HEK293 (cell line): ENCODE measurements at regions not wholly inside any gene's neighbourhood (a gene's known extent, or its start where the extent isn't known, plus 50 kb on each side); places are given as distances from the start of the nearest gene placed in this dataset.

Experiments used
- CTCF ChIA-PET: fragments of 350-600 bp; formaldehyde crosslinking; extraction: SDS; loops from one replicate; lab custom pipeline; 2021; ENCODE audit warnings: antibody characterized with exemption; lab: Yijun Ruan, JAX
- POLR2A ChIA-PET: fragments of 300-600 bp; formaldehyde crosslinking; extraction: SDS; loops from one replicate; lab custom pipeline; 2020; ENCODE audit warnings: antibody characterized with exemption, inconsistent platforms; lab: Yijun Ruan, JAX
- H3K27ac ChIP-seq: fragments of 200-500 bp; sonication (Bioruptor generic); 2 replicates; pipeline ENCODE4 v1.5.1; 2014; ENCODE audit warnings: low read depth, low read length, control low read depth, inconsistent platforms; ENCODE audit errors: extremely low read depth
- H3K36me3 ChIP-seq, 2 experiments: fragments of 200-500 bp in 1 of 2; sonication (Bioruptor generic) in 1 of 2; 1 replicate in 1 of 2; 2 replicates in 1 of 2; pipeline ENCODE4 v1.5.1; 2014 to 2017; ENCODE audit warnings: inconsistent platforms in 2 of 2, low read length in 2 of 2; ENCODE audit not compliant: control insufficient read depth in 2 of 2, insufficient read depth in 1 of 2
- H3K4me1 ChIP-seq: fragments of 200-500 bp; sonication (Bioruptor generic); 2 replicates; pipeline ENCODE4 v1.5.1; 2014; ENCODE audit warnings: mild to moderate bottlenecking, low read length, inconsistent platforms; ENCODE audit not compliant: control insufficient read depth, insufficient read depth
- H3K4me3 ChIP-seq: 2 replicates; pipeline ENCODE4 v1.5.1; 2011; ENCODE audit warnings: low read depth, mild to moderate bottlenecking, control low read depth, low read length, moderate library complexity
- H3K9me3 ChIP-seq: fragments of 200-500 bp; sonication (Bioruptor generic); 2 replicates; pipeline ENCODE4 v1.5.1; 2014; ENCODE audit warnings: low read depth, low read length, inconsistent platforms; ENCODE audit not compliant: control insufficient read depth, insufficient read depth
- ELK4 ChIP-seq: IDR thresholded peaks from 2 replicates; pipeline ENCODE4 v1.6.1; 2011; ENCODE audit warnings: mild to moderate bottlenecking, low read depth, low read length, borderline replicate concordance
- HIC1 ChIP-seq: fragments of 450-650 bp; formaldehyde crosslinking; IDR thresholded peaks from 2 replicates; pipeline ENCODE4 v1.5.1; 2016; ENCODE audit warnings: missing biosample characterization, missing genetic modification characterization
- HOXA7 ChIP-seq: sonication (generic); formaldehyde crosslinking; IDR thresholded peaks from 2 replicates; pipeline ENCODE4 v1.8.1; 2022; ENCODE audit warnings: missing genetic modification reagents, borderline replicate concordance
- INSM2 ChIP-seq: fragments of 450-650 bp; formaldehyde crosslinking; IDR thresholded peaks from 2 replicates; pipeline ENCODE4 v1.5.1; 2016; ENCODE audit warnings: missing biosample characterization, missing genetic modification characterization
- PATZ1 ChIP-seq: fragments of 450-650 bp; formaldehyde crosslinking; IDR thresholded peaks from 2 replicates; pipeline ENCODE4 v1.5.1; 2016; ENCODE audit warnings: missing biosample characterization, missing genetic modification characterization
- PRDM1 ChIP-seq: fragments of 450-650 bp; formaldehyde crosslinking; IDR thresholded peaks from 2 replicates; pipeline ENCODE4; 2016; ENCODE audit warnings: missing biosample characterization, missing genetic modification characterization
- REPIN1 ChIP-seq: fragments of 450-650 bp; formaldehyde crosslinking; IDR thresholded peaks from 2 replicates; pipeline ENCODE4 v1.5.1; 2017; ENCODE audit warnings: missing biosample characterization, missing genetic modification characterization, low read depth
- ZBTB20 ChIP-seq: fragments of 450-650 bp; formaldehyde crosslinking; IDR thresholded peaks from 2 replicates; pipeline ENCODE4 v1.5.1; 2016; ENCODE audit warnings: missing biosample characterization, missing genetic modification characterization
- ZNF112 ChIP-seq: fragments of 450-650 bp; formaldehyde crosslinking; IDR thresholded peaks from 2 replicates; pipeline ENCODE4 v1.5.0; 2017; ENCODE audit warnings: missing biosample characterization, missing genetic modification characterization
- ZNF114 ChIP-seq: fragments of 450-650 bp; formaldehyde crosslinking; IDR thresholded peaks from 2 replicates; pipeline ENCODE4 v1.5.0; 2017; ENCODE audit warnings: missing biosample characterization, missing genetic modification characterization
- ZNF138 ChIP-seq: fragments of 450-650 bp; formaldehyde crosslinking; IDR thresholded peaks from 2 replicates; pipeline ENCODE4 v1.5.1; 2016; ENCODE audit warnings: missing biosample characterization, missing genetic modification characterization, borderline replicate concordance
- ZNF239 ChIP-seq: fragments of 450-650 bp; formaldehyde crosslinking; IDR thresholded peaks from 2 replicates; pipeline ENCODE4 v1.5.1; 2016; ENCODE audit warnings: missing biosample characterization, missing genetic modification characterization
- ZNF266 ChIP-seq: fragments of 450-650 bp; formaldehyde crosslinking; IDR thresholded peaks from 2 replicates; pipeline ENCODE4 v1.5.1; 2016; ENCODE audit warnings: missing biosample characterization, missing genetic modification characterization, low read depth
- ZNF280C ChIP-seq: fragments of 450-650 bp; formaldehyde crosslinking; IDR thresholded peaks from 2 replicates; pipeline ENCODE4 v1.5.1; 2016; ENCODE audit warnings: missing biosample characterization, missing genetic modification characterization
- ZNF37A ChIP-seq: fragments of 450-650 bp; IDR thresholded peaks from 2 replicates; pipeline ENCODE4 v1.5.1; 2018; ENCODE audit warnings: missing biosample characterization, missing genetic modification characterization
- ZNF423 ChIP-seq: fragments of 450-650 bp; formaldehyde crosslinking; IDR thresholded peaks from 2 replicates; pipeline ENCODE4 v1.5.1; 2016; ENCODE audit warnings: missing biosample characterization, missing genetic modification characterization
- ZNF529 ChIP-seq: fragments of 450-650 bp; formaldehyde crosslinking; IDR thresholded peaks from 2 replicates; pipeline ENCODE4 v1.5.1; 2017; ENCODE audit warnings: missing genetic modification characterization, missing biosample characterization; ENCODE audit not compliant: insufficient replicate concordance
- ZNF544 ChIP-seq: fragments of 450-650 bp; formaldehyde crosslinking; IDR thresholded peaks from 2 replicates; pipeline ENCODE4 v1.5.0; 2017; ENCODE audit warnings: missing biosample characterization, missing genetic modification characterization
- ZNF585B ChIP-seq: fragments of 450-650 bp; formaldehyde crosslinking; IDR thresholded peaks from 2 replicates; pipeline ENCODE4 v1.5.1; 2016; ENCODE audit warnings: missing biosample characterization, missing genetic modification characterization
- ZNF626 ChIP-seq: fragments of 450-650 bp; sonication (Bioruptor Pico); formaldehyde crosslinking; IDR thresholded peaks from 2 replicates; pipeline ENCODE4 v1.5.1; 2018; ENCODE audit warnings: missing biosample characterization, missing genetic modification characterization, inconsistent platforms
- ZNF664 ChIP-seq: fragments of 450-650 bp; formaldehyde crosslinking; IDR thresholded peaks from 2 replicates; pipeline ENCODE4 v1.5.1; 2016; ENCODE audit warnings: missing biosample characterization, missing genetic modification characterization
- ZNF670 ChIP-seq: fragments of 450-650 bp; formaldehyde crosslinking; IDR thresholded peaks from 2 replicates; pipeline ENCODE4 v1.5.1; 2016; ENCODE audit warnings: missing biosample characterization, missing genetic modification characterization, low read depth
- ZNF692 ChIP-seq: fragments of 450-650 bp; formaldehyde crosslinking; IDR thresholded peaks from 2 replicates; pipeline ENCODE4 v1.5.1; 2016; ENCODE audit warnings: missing biosample characterization, missing genetic modification characterization
- ZNF76 ChIP-seq: fragments of 450-650 bp; formaldehyde crosslinking; IDR thresholded peaks from 2 replicates; pipeline ENCODE4; 2016; ENCODE audit warnings: low read depth, missing biosample characterization, missing genetic modification characterization, borderline replicate concordance
- ZNF792 ChIP-seq: fragments of 450-650 bp; formaldehyde crosslinking; IDR thresholded peaks from 2 replicates; pipeline ENCODE4 v1.5.1; 2016; ENCODE audit warnings: missing biosample characterization, missing genetic modification characterization
- ZSCAN30 ChIP-seq: fragments of 450-650 bp; IDR thresholded peaks from 2 replicates; pipeline ENCODE4 v1.5.1; 2018; ENCODE audit warnings: missing biosample characterization, mild to moderate bottlenecking, missing genetic modification characterization, moderate library complexity

- H3K9me3 ChIP-seq = no peaks in the 10 kb centered on the region
Observed at GRCh38 chr4:120613778-120614177, 308.7 kb downstream of the PRDM5 start.

GRCh38 chr4:120611092-120611491 lies 311.4 kb downstream of the PRDM5 start:
- Histone ChIP-seq H3K4me1 (no peaks in the 10 kb centered on the region), H3K36me3 (no peaks in the 10 kb centered on the region), H3K27ac (no peak overlapping the region), H3K4me3 (no peak overlapping the region), H3K9me3 (no peaks in the 10 kb centered on the region)
- ChIA-PET CTCF (no interaction called here), POLR2A (no interaction called here)
- TF ChIP-seq ZNF112 (no peak), ZNF626 (no peak), ZNF280C (no peak), ZNF585B (tag by site-specific recombination) (no peak), PATZ1 (tag by site-specific recombination) (no peak), ZNF37A (tag by site-specific recombination) (no peak), ZNF544 (no peak), ZBTB20 (no peak), INSM2 (tag by site-specific recombination) (no peak), ZNF76 (tag by site-specific recombination) (no peak), ZSCAN30 (tag by site-specific recombination) (no peak), HIC1 (tag by site-specific recombination) (no peak), REPIN1 (tag by site-specific recombination) (no peak), ZNF239 (no peak), HOXA7 (CRISPR knock-in tag) (no peak), ZNF266 (tag by site-specific recombination) (no peak), ZNF692 (tag by site-specific recombination) (no peak), ZNF670 (no peak)

More at GRCh38 chr4:120613778-120614177, 308.7 kb downstream of the PRDM5 start:
- no peaks in the 10 kb centered on the region for H3K4me1 ChIP-seq
- no peaks in the 10 kb centered on the region for H3K36me3 ChIP-seq
- CTCF ChIA-PET = no interaction called here
- TF ChIP-seq PRDM1 (tag by site-specific recombination) (no peak), ZNF792 (tag by site-specific recombination) (no peak), ELK4 (no peak), ZNF529 (tag by site-specific recombination) (no peak), ZNF114 (tag by site-specific recombination) (no peak), ZNF138 (no peak), ZNF664 (no peak), ZNF423 (tag by site-specific recombination) (no peak)
- POLR2A ChIA-PET = no interaction called here
- no peak overlapping the region for H3K4me3 ChIP-seq
- H3K27ac ChIP-seq = no peak overlapping the region
